GM12878 (cell line): ENCODE measurements at regions not wholly inside any gene's neighbourhood (a gene's known extent, or its start where the extent isn't known, plus 50 kb on each side); places are given as distances from the start of the nearest gene placed in this dataset.

Experiments used
- ATAC-seq: fragments of 200-7000 bp; cut with Tn5 transposase; 3 replicates; pipeline ENCODE4 v1.9.1; 2020; ENCODE audit warnings: mild to moderate bottlenecking, moderate library complexity
- BruUV-seq: library from RNA; stranded (reverse); fragments of 400-500 nt; replicated peaks from 2 replicates; lab custom pipeline; 2021; lab: Mats Ljungman, UMichigan
- CTCF ChIA-PET: fragments of 300-600 bp; sonication (Branson Sonifier 250); formaldehyde crosslinking; extraction: SDS; loops from one replicate; lab custom pipeline; 2021; ENCODE audit warnings: inconsistent platforms; lab: Yijun Ruan, JAX
- POLR2A ChIA-PET: fragments of 350-600 bp; formaldehyde crosslinking; extraction: SDS; loops from one replicate; lab custom pipeline; 2021; ENCODE audit warnings: inconsistent platforms; lab: Charles Lee
- RAD21 ChIA-PET: fragments of 300-600 bp; sonication (Branson Sonifier 250); formaldehyde crosslinking; loops from one replicate; lab custom pipeline; 2023; ENCODE audit warnings: antibody characterized with exemption; ENCODE audit not compliant: unreplicated experiment; lab: Charles Lee
- SMC1A ChIA-PET: fragments of 300-600 bp; sonication (Branson Sonifier 250); formaldehyde crosslinking; loops from one replicate; lab custom pipeline; 2023; ENCODE audit not compliant: unreplicated experiment, uncharacterized antibody; lab: Charles Lee
- DNase-seq: peaks from one replicate; pipeline ENCODE4 v3.0.0-alpha.2; 2011; ENCODE audit warnings: low read depth, low spot score
- FAIRE-seq: peaks from 3 replicates; lab custom pipeline; 2011; peaks lifted over from hg19 to GRCh38; lab: Jason Lieb, UNC
- H2AFZ ChIP-seq: 2 replicates; pipeline ENCODE4 v1.6.0; 2011; ENCODE audit warnings: low read depth, low read length, control low read depth; ENCODE audit not compliant: control insufficient read depth
- H3K27ac ChIP-seq: 2 replicates; pipeline ENCODE4 v1.5.1; 2011; ENCODE audit warnings: control low read depth; ENCODE audit not compliant: control insufficient read depth, insufficient read depth
- H3K27me3 ChIP-seq, 2 experiments: replicated peaks in 1 of 2; 2 replicates each; pipeline versions ENCODE4 v1.6.0 to v1.6.1; 2011; ENCODE audit warnings: low read length in 1 of 2; ENCODE audit not compliant: control insufficient read depth in 2 of 2, insufficient read depth in 2 of 2
- H3K36me3 ChIP-seq, 2 experiments: 2 replicates each; pipeline ENCODE4 v1.5.1; 2011; ENCODE audit warnings: low read length in 1 of 2; ENCODE audit not compliant: control insufficient read depth in 2 of 2, insufficient read depth in 2 of 2
- H3K4me1 ChIP-seq: 2 replicates; pipeline ENCODE4 v1.6.1; 2011; ENCODE audit warnings: mild to moderate bottlenecking, low read length, moderate library complexity, mixed read lengths; ENCODE audit not compliant: control insufficient read depth, insufficient read depth
- H3K4me2 ChIP-seq: 2 replicates; pipeline ENCODE4 v1.6.0; 2011; ENCODE audit warnings: control low read depth; ENCODE audit not compliant: control insufficient read depth, insufficient read depth
- H3K4me3 ChIP-seq: fragments of 200-600 bp; sonication (generic); 2 replicates; pipeline ENCODE4 v1.5.1; 2016
- H3K79me2 ChIP-seq: 2 replicates; pipeline ENCODE4 v1.6.0; 2011; ENCODE audit warnings: low read length; ENCODE audit not compliant: control insufficient read depth, insufficient read depth
- H3K9ac ChIP-seq: 2 replicates; pipeline ENCODE4 v1.8.0; 2011; ENCODE audit warnings: low read length, control low read depth, mixed read lengths; ENCODE audit not compliant: control insufficient read depth, insufficient read depth
- H3K9me3 ChIP-seq: replicated peaks from 3 replicates; pipeline ENCODE4 v1.5.1; 2011; ENCODE audit warnings: mild to moderate bottlenecking, low read length; ENCODE audit not compliant: control insufficient read depth, insufficient read depth
- H4K20me1 ChIP-seq: 2 replicates; pipeline ENCODE4 v1.6.0; 2011; ENCODE audit not compliant: control insufficient read depth, insufficient read depth
- FOXM1 ChIP-seq: IDR thresholded peaks from 2 replicates; pipeline ENCODE4 v1.6.1; 2012; ENCODE audit warnings: low read depth, mild to moderate bottlenecking, inconsistent platforms, low read length, moderate library complexity
- GABPA ChIP-seq: IDR thresholded peaks from 2 replicates; pipeline ENCODE4 v1.6.1; 2014; ENCODE audit warnings: antibody characterized with exemption, low read depth, mild to moderate bottlenecking, inconsistent platforms
- IRF4 ChIP-seq: IDR thresholded peaks from 2 replicates; pipeline ENCODE4 v1.6.1; 2011; ENCODE audit warnings: low read depth, low read length
- MEF2A ChIP-seq: IDR thresholded peaks from 2 replicates; pipeline ENCODE4 v1.6.1; 2011; ENCODE audit warnings: low read depth, mild to moderate bottlenecking, low read length, moderate library complexity; ENCODE audit not compliant: insufficient read depth
- MEF2B ChIP-seq: fragments of 450-650 bp; IDR thresholded peaks from 2 replicates; pipeline ENCODE4 v1.6.1; 2018; ENCODE audit warnings: mild to moderate bottlenecking, moderate library complexity; ENCODE audit not compliant: partially characterized antibody, poor library complexity, severe bottlenecking
- NR2C2 ChIP-seq: IDR thresholded peaks from 2 replicates; pipeline ENCODE4 v1.6.1; 2011; ENCODE audit warnings: borderline replicate concordance, low read depth; ENCODE audit not compliant: control insufficient read depth, insufficient read length
- NRF1 ChIP-seq: conservative IDR thresholded peaks from 2 replicates; pipeline ENCODE4 v1.6.1; 2011; ENCODE audit warnings: mild to moderate bottlenecking, low read depth, low read length, improper control_type of control experiment
- POLR2A ChIP-seq: IDR thresholded peaks from 2 replicates; pipeline ENCODE4 v1.6.1; 2011; ENCODE audit warnings: low read depth, mild to moderate bottlenecking, low read length
- RELA ChIP-seq: fragments of 450-650 bp; IDR thresholded peaks from 2 replicates; pipeline ENCODE4 v1.8.0; 2014; ENCODE audit warnings: borderline replicate concordance; ENCODE audit not compliant: partially characterized antibody
- REST ChIP-seq: IDR thresholded peaks from 2 replicates; pipeline ENCODE4 v1.6.1; 2012; ENCODE audit warnings: mild to moderate bottlenecking, low read depth, low read length
- SMAD1 ChIP-seq: fragments of 450-650 bp; IDR thresholded peaks from 2 replicates; pipeline ENCODE4 v1.6.1; 2018; ENCODE audit warnings: mild to moderate bottlenecking, low read depth; ENCODE audit not compliant: partially characterized antibody
- TBL1XR1 ChIP-seq: IDR thresholded peaks from 2 replicates; pipeline ENCODE4 v1.6.1; 2012; ENCODE audit warnings: low read depth, low read length, improper control_type of control experiment
- USF1 ChIP-seq: IDR thresholded peaks from 2 replicates; pipeline ENCODE4 v1.6.1; 2011; ENCODE audit warnings: borderline replicate concordance, low read depth, mild to moderate bottlenecking, moderate library complexity, mixed read lengths, low read length; ENCODE audit not compliant: insufficient read depth; ENCODE audit errors: extremely low read length
- YBX1 ChIP-seq: fragments of 450-650 bp; IDR thresholded peaks from 2 replicates; pipeline ENCODE4 v1.6.1; 2016; ENCODE audit warnings: antibody characterized with exemption
- WGBS: methylation state at CpG from one replicate; pipeline ENCODE4 v1.1.6; 2016; ENCODE audit warnings: low lambda C conversion rate; ENCODE audit not compliant: insufficient replicate concordance, insufficient coverage; ENCODE audit errors: missing lambda C conversion rate; 5-methylcytosine and 5-hydroxymethylcytosine counted together
- in situ Hi-C: fragments of 300-500 bp; cut with MboI; formaldehyde crosslinking; loops from 9 replicates; pipeline ENCODE4 v1.14.3; 2018; ENCODE audit warnings: mixed read lengths
- intact Hi-C: fragments of 100-400 bp; cut with micrococcal nuclease; formaldehyde crosslinking; loops from one replicate; pipeline ENCODE4 v1.14.2; 2022; ENCODE audit not compliant: unreplicated experiment
- TF ChIP-seq, protein P1 (sequence below): fragments of 450-650 bp; IDR thresholded peaks from 2 replicates; pipeline ENCODE4 v1.6.1; 2017; ENCODE audit warnings: mild to moderate bottlenecking, moderate library complexity

DNA sequence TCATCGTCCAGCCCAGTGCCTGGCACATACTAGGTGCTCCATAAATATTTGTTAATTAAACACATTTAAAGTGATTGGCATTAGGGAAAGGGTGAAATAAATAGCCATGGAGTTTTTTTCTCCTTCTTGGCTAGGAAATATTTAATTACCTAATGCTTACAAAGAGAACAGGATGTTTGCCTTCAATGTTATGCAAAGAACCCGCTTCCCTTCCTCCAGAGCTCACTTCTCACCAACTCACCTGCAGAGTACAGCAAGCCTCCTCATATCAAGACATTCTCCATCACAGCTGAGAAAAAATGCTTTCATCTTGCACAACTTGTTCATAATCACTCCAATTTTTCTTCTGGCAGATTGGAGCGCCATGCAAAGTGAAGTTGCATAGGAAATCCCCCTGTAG, 161.7 kb upstream of the STK32A start (continued):
- TF ChIP-seq SMAD1 = no peak
- no peak for TF ChIP-seq NRF1
- TF ChIP-seq REST = no peak
- no peak for TF ChIP-seq TBL1XR1
- TF ChIP-seq POLR2A = no peak

- no peak for ATAC-seq
- H3K4me2 ChIP-seq = no peak overlapping the region
- in situ Hi-C loops = no loop called here
- H3K9ac ChIP-seq = no peak overlapping the region
- WGBS = 0% methylated on average over 1 of the region's 1 CpG
- no TSS peak for BruUV-seq
- H3K4me3 ChIP-seq = no peak overlapping the region
- POLR2A ChIA-PET = no interaction called here
- CTCF ChIA-PET = interaction anchor here (1.0 to 1.2 kb wide), 2 partner anchors 14 to 20 kb away, joined by 3 read pairs; no protein-coding TSS in a partner anchor
- H2AFZ ChIP-seq = no peak overlapping the region
- no peaks in the 10 kb centered on the region for H3K36me3 ChIP-seq
- no peaks in the 10 kb centered on the region for H4K20me1 ChIP-seq
- no peak for FAIRE-seq
- no peaks in the 10 kb centered on the region for H3K79me2 ChIP-seq
- SMC1A ChIA-PET = interaction anchor here (1.0 to 1.4 kb wide), 3 partner anchors 14 to 114 kb away, joined by 3 read pairs; no protein-coding TSS in a partner anchor
- no peaks in the 10 kb centered on the region for H3K27me3 ChIP-seq
- H3K9me3 ChIP-seq = no peaks in the 10 kb centered on the region
- no peak for DNase-seq
- intact Hi-C loops = no loop called here
- H3K4me1 ChIP-seq = no peaks in the 10 kb centered on the region
- RAD21 ChIA-PET = no interaction called here
- H3K27ac ChIP-seq = no peak overlapping the region
- TF ChIP-seq RELA = no peak
- no peak for TF ChIP-seq MEF2A
- no peak for TF ChIP-seq YBX1
- no peak for TF ChIP-seq USF1
- no peak for TF ChIP-seq GABPA
- TF ChIP-seq IRF4 = no peak
- TF ChIP-seq NR2C2 = no peak
- no peak for TF ChIP-seq NRF1
- TF ChIP-seq MEF2B = no peak
- no peak for TF ChIP-seq FOXM1
- TF ChIP-seq, protein P1, sequence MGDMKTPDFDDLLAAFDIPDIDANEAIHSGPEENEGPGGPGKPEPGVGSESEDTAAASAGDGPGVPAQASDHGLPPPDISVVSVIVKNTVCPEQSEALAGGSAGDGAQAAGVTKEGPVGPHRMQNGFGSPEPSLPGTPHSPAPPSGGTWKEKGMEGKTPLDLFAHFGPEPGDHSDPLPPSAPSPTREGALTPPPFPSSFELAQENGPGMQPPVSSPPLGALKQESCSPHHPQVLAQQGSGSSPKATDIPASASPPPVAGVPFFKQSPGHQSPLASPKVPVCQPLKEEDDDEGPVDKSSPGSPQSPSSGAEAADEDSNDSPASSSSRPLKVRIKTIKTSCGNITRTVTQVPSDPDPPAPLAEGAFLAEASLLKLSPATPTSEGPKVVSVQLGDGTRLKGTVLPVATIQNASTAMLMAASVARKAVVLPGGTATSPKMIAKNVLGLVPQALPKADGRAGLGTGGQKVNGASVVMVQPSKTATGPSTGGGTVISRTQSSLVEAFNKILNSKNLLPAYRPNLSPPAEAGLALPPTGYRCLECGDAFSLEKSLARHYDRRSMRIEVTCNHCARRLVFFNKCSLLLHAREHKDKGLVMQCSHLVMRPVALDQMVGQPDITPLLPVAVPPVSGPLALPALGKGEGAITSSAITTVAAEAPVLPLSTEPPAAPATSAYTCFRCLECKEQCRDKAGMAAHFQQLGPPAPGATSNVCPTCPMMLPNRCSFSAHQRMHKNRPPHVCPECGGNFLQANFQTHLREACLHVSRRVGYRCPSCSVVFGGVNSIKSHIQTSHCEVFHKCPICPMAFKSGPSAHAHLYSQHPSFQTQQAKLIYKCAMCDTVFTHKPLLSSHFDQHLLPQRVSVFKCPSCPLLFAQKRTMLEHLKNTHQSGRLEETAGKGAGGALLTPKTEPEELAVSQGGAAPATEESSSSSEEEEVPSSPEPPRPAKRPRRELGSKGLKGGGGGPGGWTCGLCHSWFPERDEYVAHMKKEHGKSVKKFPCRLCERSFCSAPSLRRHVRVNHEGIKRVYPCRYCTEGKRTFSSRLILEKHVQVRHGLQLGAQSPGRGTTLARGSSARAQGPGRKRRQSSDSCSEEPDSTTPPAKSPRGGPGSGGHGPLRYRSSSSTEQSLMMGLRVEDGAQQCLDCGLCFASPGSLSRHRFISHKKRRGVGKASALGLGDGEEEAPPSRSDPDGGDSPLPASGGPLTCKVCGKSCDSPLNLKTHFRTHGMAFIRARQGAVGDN = no peak
These were observed 159.6 kb upstream of the STK32A start for GRCh38 chr5:147075187-147075586.
